ENCODE measurements at regions not wholly inside any gene's neighbourhood (a gene's known extent, or its start where the extent isn't known, plus 50 kb on each side); places are given as distances from the start of the nearest gene placed in this dataset.

DNA sequence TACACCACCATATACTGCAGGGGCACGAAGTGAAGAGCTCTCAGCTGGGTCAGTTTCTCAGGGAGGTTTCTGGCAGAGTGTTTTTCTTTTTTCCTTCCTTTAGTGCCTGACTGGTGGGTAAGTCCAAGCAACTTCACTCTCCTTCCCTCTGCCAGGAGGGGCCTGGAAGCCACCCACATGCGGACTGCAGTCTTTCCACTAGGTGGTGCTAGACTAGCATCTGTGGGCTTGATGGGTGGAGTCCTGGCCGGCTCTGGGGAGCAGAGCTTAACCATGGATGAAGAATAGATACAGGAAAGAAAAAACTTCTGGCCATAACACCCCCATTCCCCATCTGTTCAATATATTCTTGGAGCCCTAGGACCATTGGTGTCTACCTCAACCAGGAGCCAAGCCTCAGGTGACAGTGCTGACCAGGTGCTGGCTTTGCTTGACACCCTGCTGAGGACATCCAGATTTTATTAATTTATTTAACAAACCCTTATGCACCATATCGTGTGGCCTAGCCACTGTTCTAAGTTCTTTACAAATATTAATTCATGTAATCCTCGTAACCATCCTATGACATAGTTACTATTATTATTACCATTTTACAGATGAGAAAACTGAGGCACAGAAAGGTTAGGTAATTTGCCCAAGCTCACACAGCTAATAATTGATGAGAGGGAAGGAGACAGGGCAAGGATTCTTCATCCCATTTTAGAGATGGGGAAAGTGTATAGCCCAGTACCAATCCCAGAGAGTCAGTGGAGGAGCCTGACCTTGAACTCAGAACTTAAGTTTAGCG is 126.7 kb upstream of the CSF3R start:
- peak; percentile 59 to 71 for DNase-seq
- TF ChIP-seq GATA1 (IDR thresholded peaks at IDR 0.05; ENCODE audit: low read depth, low read length) (no peak), POLR2A (IDR thresholded peaks at IDR 0.05; ENCODE audit: low read length) (no peak)

DNA sequence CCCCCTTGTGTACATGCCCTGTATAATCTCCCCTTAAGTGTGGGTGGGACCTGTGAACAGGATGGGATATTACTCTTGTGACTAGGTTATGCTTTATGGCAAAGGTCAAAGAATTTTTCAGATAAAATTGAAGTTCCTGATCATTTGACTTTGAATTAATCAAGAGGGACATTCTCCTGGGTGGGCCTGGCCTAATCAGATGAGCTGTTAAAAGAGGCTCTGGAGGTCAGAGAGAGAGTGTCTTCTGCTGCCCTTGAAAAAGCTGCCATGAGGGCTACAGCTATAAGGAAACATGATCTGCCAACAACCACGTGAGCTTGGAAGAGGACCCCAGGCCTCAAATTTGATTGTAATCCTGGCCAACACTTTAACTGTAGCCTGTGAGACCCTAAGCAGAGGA is 125.6 kb upstream of the CSF3R start:
- no peak for TF ChIP-seq POLR2A (IDR thresholded peaks at IDR 0.05; ENCODE audit: low read length)
- no peak for TF ChIP-seq GATA1 (IDR thresholded peaks at IDR 0.05; ENCODE audit: low read depth, low read length)
- no peak for DNase-seq

DNA sequence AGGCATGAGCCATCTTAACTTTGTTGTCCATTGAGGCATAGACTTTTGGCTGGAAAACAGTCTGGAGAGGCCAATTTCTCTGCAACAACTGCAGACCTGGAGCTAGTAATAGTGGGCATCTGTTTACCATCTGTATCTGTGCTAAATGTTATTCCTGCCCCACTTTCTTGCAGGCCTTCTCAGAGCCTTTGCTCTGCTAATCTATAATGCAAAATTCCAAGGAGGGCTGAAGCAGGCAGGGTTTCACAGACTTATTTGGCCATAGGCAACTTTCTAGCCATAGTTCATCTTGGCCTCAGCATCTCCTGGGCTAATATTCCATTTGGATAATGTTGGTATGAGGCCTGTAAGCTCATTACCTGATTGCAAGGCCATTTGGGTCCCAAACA is 124.5 kb upstream of the CSF3R start:
- TF ChIP-seq GATA1 (IDR thresholded peaks at IDR 0.05; ENCODE audit: low read depth, low read length) (no peak), POLR2A (IDR thresholded peaks at IDR 0.05; ENCODE audit: low read length) (no peak)
- no peak for DNase-seq

DNA sequence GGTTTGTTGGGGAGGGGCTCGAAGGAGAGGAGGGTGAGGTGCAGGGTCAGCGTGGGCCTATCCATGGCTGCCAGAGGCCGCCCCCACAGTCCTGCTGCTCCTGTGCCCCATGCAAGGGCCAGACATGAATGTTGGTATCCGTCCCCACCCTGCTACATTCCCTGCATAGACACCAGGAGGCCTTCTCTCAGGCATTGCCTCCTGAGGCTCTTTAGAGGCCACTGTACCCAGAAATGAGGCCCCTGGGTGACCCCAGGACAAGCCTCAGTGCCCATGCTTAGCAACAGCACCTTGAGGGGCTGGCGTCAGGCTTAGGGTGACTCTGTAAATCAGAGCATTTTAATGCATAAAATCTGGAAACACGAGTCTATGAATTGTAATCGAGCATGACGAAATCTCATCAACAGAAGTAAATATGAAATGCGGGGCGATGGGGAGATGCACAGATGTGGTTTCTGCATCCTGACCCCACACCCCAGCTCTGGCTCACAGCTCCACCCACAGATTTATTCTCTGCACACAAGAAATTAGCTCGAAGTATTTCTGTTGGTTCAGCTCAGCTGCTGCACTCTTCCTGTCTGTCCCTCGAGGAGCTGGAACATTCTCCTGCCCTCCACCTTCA is 124.0 kb upstream of the CSF3R start:
- TF ChIP-seq GATA1 (IDR thresholded peaks at IDR 0.05; ENCODE audit: low read depth, low read length) (no peak), POLR2A (IDR thresholded peaks at IDR 0.05; ENCODE audit: low read length) (no peak)
- DNase-seq, result no peak

DNA sequence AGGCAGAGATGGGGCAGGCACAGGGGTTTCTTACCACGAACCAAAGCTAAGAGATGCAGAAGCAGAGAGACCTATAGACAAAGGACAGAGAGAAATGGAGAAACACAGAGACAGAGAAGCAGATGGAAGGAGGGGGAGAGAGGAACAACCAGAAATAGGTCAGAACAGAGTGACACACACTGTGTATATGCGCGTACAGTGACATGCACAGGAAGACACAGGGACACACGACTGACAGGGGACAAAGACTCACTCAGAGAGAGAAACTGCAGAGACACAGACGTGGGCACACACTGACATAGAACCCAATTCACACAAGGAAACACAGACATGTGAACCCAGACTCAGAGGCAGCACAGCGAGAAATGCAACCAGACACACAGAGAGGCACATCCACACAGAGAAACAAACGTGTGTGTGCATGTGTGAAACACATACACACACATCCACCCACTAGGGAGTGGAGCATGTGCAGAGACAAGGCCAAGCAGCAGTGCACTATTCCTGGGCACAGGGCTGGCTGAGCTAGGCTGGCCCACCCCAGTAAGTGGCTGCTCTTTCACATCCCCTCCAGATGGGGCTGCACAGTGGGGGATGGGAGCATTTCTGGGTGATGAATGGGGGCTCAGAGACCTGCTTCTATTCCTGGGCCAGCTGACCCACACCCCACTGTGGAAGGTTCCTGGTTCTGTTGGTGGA is 123.4 kb upstream of the CSF3R start:
- DNase-seq, result no peak
- TF ChIP-seq GATA1 (IDR thresholded peaks at IDR 0.05; ENCODE audit: low read depth, low read length), result no peak
- no peak for TF ChIP-seq POLR2A (IDR thresholded peaks at IDR 0.05; ENCODE audit: low read length)

DNA sequence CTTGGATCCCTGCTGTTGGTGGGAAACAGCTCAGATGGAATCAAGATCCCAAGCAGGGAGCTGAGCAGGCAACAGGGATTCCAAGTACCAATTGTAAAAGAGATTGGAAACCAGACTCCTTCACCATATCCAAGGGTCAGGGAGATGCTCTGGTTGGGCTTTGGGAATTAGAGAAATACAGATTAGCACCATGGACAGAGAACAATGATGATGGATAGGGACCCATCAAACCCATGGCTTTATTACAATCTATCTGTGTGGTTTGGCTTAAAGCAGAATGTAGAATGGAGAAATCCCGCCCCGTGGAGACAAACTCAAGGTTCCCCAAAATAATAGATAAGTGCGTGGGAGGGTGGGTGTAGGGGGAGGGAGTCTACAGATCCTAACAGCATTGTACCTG is 120.7 kb upstream of the CSF3R start:
- DNase-seq, result no peak
- TF ChIP-seq GATA1 (IDR thresholded peaks at IDR 0.05; ENCODE audit: low read depth, low read length), result no peak
- TF ChIP-seq POLR2A (IDR thresholded peaks at IDR 0.05; ENCODE audit: low read length), result no peak

DNA sequence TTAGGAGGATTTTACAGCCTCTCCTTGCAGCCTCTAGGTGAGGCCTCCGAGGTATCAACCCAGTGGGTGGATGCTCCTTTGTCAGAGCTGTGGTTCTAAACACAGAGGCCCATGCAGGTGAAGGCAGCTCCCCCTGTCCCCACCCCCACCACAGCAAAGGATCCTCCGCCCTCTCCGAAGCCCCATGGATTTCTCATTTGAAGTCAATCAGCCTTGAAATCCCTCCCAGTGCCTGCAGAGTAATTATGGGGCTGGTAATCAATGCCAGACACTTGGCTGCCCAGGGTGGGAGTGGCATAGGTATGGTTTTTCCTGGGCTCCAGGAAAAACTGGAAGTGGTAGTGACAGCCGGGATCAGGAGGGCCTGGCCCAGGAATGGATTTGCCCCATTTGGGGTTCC is 119.5 kb upstream of the CSF3R start:
- no peak for DNase-seq
- no peak for TF ChIP-seq GATA1 (IDR thresholded peaks at IDR 0.05; ENCODE audit: low read depth, low read length)

DNA sequence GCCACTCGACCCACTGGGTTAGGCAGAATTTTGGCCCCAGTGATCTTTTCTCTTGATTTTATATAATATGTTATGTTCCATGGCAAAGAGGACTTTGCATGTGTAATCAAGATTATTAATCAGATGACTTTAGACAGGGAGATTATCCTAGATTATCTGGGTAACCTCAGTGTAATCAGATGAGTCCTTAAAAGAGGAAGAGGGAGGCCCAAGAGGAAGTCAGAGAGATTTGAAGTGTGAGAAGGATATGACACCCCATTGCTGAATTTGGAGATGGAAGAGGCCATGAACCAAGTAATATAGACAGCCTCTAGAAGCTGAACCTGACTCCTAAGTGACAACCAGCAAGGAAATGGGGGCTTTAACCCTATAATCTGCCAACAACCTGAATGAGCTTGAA is 117.1 kb upstream of the CSF3R start:
- no peak for TF ChIP-seq POLR2A (IDR thresholded peaks at IDR 0.05; ENCODE audit: low read length)
- no peak for TF ChIP-seq GATA1 (IDR thresholded peaks at IDR 0.05; ENCODE audit: low read depth, low read length)

DNA sequence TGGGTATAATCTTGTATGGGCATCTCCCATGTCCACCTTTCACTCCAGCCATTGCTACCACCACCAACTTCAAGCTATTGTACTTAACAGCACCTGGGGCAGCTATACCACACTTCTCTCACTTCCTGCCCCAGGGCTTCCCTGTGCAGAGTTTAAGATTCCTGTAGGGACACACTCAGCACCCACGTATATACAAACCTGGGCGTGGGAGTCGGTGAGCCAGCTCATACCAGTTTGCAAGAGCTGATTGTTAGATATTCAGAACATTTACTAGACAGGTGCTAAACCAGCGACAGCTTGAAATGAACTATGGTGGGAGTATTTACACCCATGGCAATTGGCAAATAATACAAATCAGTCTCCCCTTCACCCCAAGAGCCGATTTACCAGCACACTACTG is 114.8 kb upstream of the CSF3R start:
- TF ChIP-seq GATA1 (IDR thresholded peaks at IDR 0.05; ENCODE audit: low read depth, low read length) (no peak), POLR2A (IDR thresholded peaks at IDR 0.05; ENCODE audit: low read length) (no peak)
- DNase-seq, result no peak

More for the DNA sequence above, 117.1 kb upstream of the CSF3R start:
- DNase-seq, result no peak

DNA sequence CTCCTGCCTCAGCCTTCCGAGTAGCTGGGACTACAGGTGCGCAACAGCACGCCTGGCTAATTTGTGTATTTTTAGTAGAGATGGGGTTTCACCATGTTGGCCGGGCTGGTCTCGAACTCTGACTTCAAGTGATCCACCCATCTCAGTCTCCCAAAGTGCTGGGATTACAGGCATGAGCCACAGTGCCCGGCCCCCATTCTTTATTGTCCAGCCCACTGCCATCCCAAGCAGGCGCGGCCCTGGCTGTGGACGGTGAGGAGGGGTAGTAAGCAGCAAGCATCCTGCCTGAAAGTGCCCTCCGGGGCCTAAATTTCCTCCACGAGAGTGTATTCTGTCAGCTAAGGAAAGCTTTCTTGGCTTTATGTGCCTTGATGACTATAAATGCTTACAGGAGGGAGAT is 113.2 kb upstream of the CSF3R start:
- DNase-seq, result no peak
- TF ChIP-seq POLR2A (IDR thresholded peaks at IDR 0.05; ENCODE audit: low read length) (no peak), GATA1 (IDR thresholded peaks at IDR 0.05; ENCODE audit: low read depth, low read length) (no peak)

DNA sequence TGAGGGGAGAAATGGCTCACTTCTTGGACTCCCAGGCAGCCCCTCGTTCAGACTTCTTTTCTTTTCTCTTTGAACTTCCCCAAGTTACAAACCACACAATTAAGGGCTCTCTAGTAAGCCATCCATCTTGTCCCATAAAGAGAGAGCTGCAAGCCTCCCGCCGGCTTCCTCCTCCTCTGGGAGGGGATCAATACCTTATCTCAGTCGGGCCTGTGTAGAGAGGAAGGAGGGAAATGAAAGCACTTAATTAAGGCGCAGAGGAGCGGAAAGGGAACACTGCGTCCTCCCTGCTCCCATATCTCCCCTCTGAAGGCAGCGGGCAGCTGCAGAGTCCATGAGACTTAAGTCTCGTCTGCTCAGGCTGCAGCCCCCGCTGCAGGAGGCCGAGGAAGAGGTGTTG is 112.6 kb upstream of the CSF3R start:
- no peak for DNase-seq
- no peak for TF ChIP-seq GATA1 (IDR thresholded peaks at IDR 0.05; ENCODE audit: low read depth, low read length)
- no peak for TF ChIP-seq POLR2A (IDR thresholded peaks at IDR 0.05; ENCODE audit: low read length)

DNA sequence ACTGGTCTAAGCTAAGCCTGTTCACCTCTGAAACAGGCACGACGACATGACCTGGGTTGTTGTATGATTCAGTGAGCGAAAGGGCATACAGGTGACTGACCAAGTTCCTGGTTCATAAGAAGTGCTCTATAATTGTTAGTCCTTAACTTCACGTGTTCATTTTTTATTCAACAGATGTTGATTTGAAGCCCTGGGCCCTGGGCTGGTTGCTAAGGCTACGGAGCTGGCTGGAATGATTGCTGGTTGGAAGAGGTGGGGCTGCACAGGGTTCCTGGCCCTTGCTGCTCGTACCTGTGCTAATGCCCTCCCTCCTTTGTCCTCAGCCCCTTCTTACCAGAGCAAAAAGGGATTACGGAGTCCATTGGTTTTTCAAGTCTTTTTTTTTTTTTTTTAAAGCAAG is 111.3 kb upstream of the CSF3R start:
- DNase-seq, result no peak
- TF ChIP-seq POLR2A (IDR thresholded peaks at IDR 0.05; ENCODE audit: low read length) (no peak), GATA1 (IDR thresholded peaks at IDR 0.05; ENCODE audit: low read depth, low read length) (no peak)

DNA sequence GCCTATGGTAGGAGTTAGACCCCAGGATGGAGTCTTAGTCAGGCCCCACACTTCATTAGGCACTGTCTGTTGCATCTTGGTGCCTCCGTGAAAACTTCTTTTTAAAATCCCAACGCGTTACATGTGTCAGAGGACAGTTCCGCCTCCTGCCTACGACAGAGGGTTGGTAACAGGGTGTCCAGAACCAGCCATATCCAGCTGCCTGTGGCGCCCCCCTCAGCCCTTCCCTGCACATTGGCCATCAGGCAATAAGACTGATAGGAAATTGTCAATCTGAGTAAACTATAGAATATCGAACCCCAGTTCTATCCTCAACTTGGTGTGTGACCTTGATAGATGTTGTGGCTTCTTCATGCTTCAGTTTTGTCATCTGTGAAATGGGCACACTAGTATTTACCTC is 108.6 kb upstream of the CSF3R start:
- no peak for TF ChIP-seq GATA1 (IDR thresholded peaks at IDR 0.05; ENCODE audit: low read depth, low read length)
- no peak for TF ChIP-seq POLR2A (IDR thresholded peaks at IDR 0.05; ENCODE audit: low read length)
- DNase-seq, result no peak

DNA sequence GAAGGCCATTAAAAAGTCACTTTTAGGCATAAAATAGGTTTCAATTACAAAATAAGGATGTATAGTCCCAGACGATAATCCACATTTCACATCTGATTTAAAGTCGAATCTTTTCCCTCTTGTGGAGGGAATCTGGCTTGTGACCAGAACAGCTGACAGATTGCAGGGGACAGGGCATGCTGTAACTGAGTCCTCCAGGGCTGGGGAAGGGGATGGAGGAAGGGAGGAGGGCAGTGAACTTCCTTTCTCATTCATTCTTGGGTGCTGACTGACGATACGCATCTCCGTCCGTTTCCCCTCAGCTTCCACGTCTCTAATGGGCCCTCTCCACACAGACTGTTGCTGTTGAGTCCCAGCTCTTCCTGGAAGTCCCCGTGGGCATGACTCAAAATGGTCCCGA is 108.1 kb upstream of the CSF3R start:
- DNase-seq, result no peak
- TF ChIP-seq POLR2A (IDR thresholded peaks at IDR 0.05; ENCODE audit: low read length) (no peak), GATA1 (IDR thresholded peaks at IDR 0.05; ENCODE audit: low read depth, low read length) (no peak)

DNA sequence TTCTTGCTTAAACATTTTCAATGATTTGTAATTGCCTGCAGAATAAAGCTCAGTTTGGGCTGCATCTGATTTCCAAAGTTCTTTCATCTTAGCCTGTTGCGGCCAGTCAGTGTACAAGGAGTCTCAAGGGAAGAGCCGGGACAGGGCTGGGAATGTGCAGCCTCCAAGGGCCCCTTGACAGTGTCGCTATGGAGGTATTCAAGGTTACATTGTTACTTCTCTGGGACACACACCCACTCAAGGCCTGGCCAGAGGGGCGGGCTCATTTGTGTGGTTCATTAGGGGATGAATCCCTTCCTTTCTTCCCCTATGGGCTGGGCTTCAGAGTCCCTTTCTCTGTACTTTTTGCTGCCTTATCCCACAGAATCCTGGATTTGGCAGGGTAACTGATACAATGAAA is 107.6 kb upstream of the CSF3R start:
- no peak for DNase-seq
- TF ChIP-seq POLR2A (IDR thresholded peaks at IDR 0.05; ENCODE audit: low read length) (no peak), GATA1 (IDR thresholded peaks at IDR 0.05; ENCODE audit: low read depth, low read length) (no peak)

Data from erythroblast (primary cell).